Keratinocyte (primary cell): ENCODE measurements at regions not wholly inside any gene's neighbourhood (a gene's known extent, or its start where the extent isn't known, plus 50 kb on each side); places are given as distances from the start of the nearest gene placed in this dataset.

Experiments
- DNase-seq: peaks from one replicate; pipeline ENCODE4 v3.0.0-alpha.2; 2011; ENCODE audit warnings: low read depth, missing footprints, low spot score
- FAIRE-seq: peaks from 2 replicates; lab custom pipeline; 2011; peaks lifted over from hg19 to GRCh38; lab: Jason Lieb, UNC
- H2AFZ ChIP-seq: 2 replicates; pipeline ENCODE4 v1.6.0; 2012; ENCODE audit warnings: low read length, control low read depth, inconsistent platforms; ENCODE audit not compliant: control insufficient read depth
- H3K27ac ChIP-seq: 2 replicates; pipeline ENCODE4 v1.5.1; 2011; ENCODE audit warnings: low read length; ENCODE audit not compliant: control insufficient read depth, insufficient read depth
- H3K27me3 ChIP-seq: 3 replicates; pipeline ENCODE4 v1.6.0; 2011; ENCODE audit warnings: low read length; ENCODE audit not compliant: control insufficient read depth, insufficient read depth; ENCODE audit errors: extremely low read depth
- H3K36me3 ChIP-seq, 2 experiments: 2 replicates in 1 of 2; 3 replicates in 1 of 2; pipeline ENCODE4 v1.5.1; 2011; ENCODE audit warnings: low read length in 2 of 2, mild to moderate bottlenecking in 1 of 2; ENCODE audit not compliant: control insufficient read depth in 2 of 2, insufficient read depth in 2 of 2; ENCODE audit errors: extremely low read depth in 1 of 2
- H3K4me1 ChIP-seq: 3 replicates; pipeline ENCODE4 v1.5.1; 2011; ENCODE audit warnings: low read length; ENCODE audit not compliant: control insufficient read depth, insufficient read depth; ENCODE audit errors: extremely low read depth
- H3K4me2 ChIP-seq: 3 replicates; pipeline ENCODE4 v1.6.0; 2011; ENCODE audit warnings: low read depth, low read length; ENCODE audit not compliant: control insufficient read depth, insufficient read depth; ENCODE audit errors: extremely low read depth
- H3K4me3 ChIP-seq, 3 experiments: fragments of 200-600 bp in 1 of 3; sonication (generic) in 1 of 3; 2 replicates in 2 of 3; 3 replicates in 1 of 3; pipeline ENCODE4 v1.5.1; 2011 to 2016; ENCODE audit warnings: low read length in 3 of 3, mild to moderate bottlenecking in 3 of 3, control low read depth in 2 of 3, inconsistent platforms in 1 of 3, low read depth in 1 of 3, mixed read lengths in 1 of 3, mixed run types in 1 of 3, moderate library complexity in 1 of 3; ENCODE audit not compliant: control insufficient read depth in 2 of 3, insufficient read depth in 2 of 3; ENCODE audit errors: extremely low read depth in 1 of 3
- H3K79me2 ChIP-seq: 2 replicates; pipeline ENCODE4 v1.6.0; 2012; ENCODE audit warnings: low read length; ENCODE audit not compliant: control insufficient read depth, insufficient read depth
- H3K9ac ChIP-seq: 3 replicates; pipeline ENCODE4 v1.6.0; 2011; ENCODE audit warnings: low read length; ENCODE audit not compliant: control insufficient read depth, insufficient read depth; ENCODE audit errors: extremely low read depth
- H3K9me1 ChIP-seq: 3 replicates; pipeline ENCODE4 v1.6.0; 2011; ENCODE audit warnings: low read length; ENCODE audit not compliant: control insufficient read depth, insufficient read depth; ENCODE audit errors: extremely low read depth
- H3K9me3 ChIP-seq: 2 replicates; pipeline ENCODE4 v1.5.1; 2012; ENCODE audit warnings: low read depth, low read length; ENCODE audit not compliant: control insufficient read depth
- H4K20me1 ChIP-seq: 3 replicates; pipeline ENCODE4 v1.6.0; 2011; ENCODE audit warnings: low read length; ENCODE audit not compliant: control insufficient read depth, insufficient read depth; ENCODE audit errors: extremely low read depth
- CTCF ChIP-seq, 3 experiments: IDR thresholded peaks in 1 of 3; conservative IDR thresholded peaks in 1 of 3; optimal IDR thresholded peaks in 1 of 3; 2 replicates in 2 of 3; 3 replicates in 1 of 3; pipeline versions ENCODE3 to v1.5.1; 2011; ENCODE audit warnings: low read length in 3 of 3, mild to moderate bottlenecking in 3 of 3, moderate library complexity in 2 of 3, control low read depth in 1 of 3, inconsistent platforms in 1 of 3; ENCODE audit not compliant: insufficient read depth in 2 of 3; ENCODE audit errors: extremely low read depth in 1 of 3
- EZH2 ChIP-seq: IDR thresholded peaks from one replicate; pipeline ENCODE4 v1.6.1; 2012; ENCODE audit warnings: inconsistent platforms, mild to moderate bottlenecking, low read length, moderate library complexity
- dilution Hi-C: fragments of 300-500 bp; cut with MboI; formaldehyde crosslinking; loops from one replicate; pipeline ENCODE4 v1.7.0; 2020; ENCODE audit warnings: low sequenced_read_pairs; ENCODE audit not compliant: extremely low pct_ligation_motif_present

GRCh38 chr3:184498986-184499606 lies 62.5 kb upstream of the EPHB3 start:
- Histone ChIP-seq H4K20me1 (no peaks in the 10 kb centered on the region), H3K9ac (no peak overlapping the region), H3K4me2 (no peak overlapping the region), H3K9me1 (no peaks in the 10 kb centered on the region), H3K79me2 (no peaks in the 10 kb centered on the region), H2AFZ (no peak overlapping the region), H3K9me3 (no peaks in the 10 kb centered on the region), H3K4me1 (no peaks in the 10 kb centered on the region), H3K4me3 (no peak overlapping the region), H3K27ac (no peak overlapping the region), H3K27me3 (peaks cover 5% of the 10 kb centered on the region), H3K36me3 (no peaks in the 10 kb centered on the region)
- dilution Hi-C loops: no loop called here
- TF ChIP-seq CTCF (optimal IDR thresholded peaks at IDR 0.05 in 1 of 3, IDR thresholded peaks at IDR 0.05 in 1 of 3, conservative IDR thresholded peaks at IDR 0.05 in 1 of 3; ENCODE audit: extremely low read depth in 1 of 3, insufficient read depth in 2 of 3, low read length in 3 of 3): no peak
- TF ChIP-seq EZH2: no peak
- DNase-seq: no peak
- FAIRE-seq: no peak

GRCh38 chr3:184500344-184500923 lies 61.2 kb upstream of the EPHB3 start:
- H3K27ac ChIP-seq: no peak overlapping the region
- no peak for TF ChIP-seq EZH2
- no peak for TF ChIP-seq CTCF (optimal IDR thresholded peaks at IDR 0.05 in 1 of 3, IDR thresholded peaks at IDR 0.05 in 1 of 3, conservative IDR thresholded peaks at IDR 0.05 in 1 of 3; ENCODE audit: extremely low read depth in 1 of 3, insufficient read depth in 2 of 3, low read length in 3 of 3)
- H3K4me3 ChIP-seq: no peak overlapping the region
- no peak for DNase-seq
- no peaks in the 10 kb centered on the region for H3K4me1 ChIP-seq
- H4K20me1 ChIP-seq: no peaks in the 10 kb centered on the region
- peaks cover 5% of the 10 kb centered on the region for H3K27me3 ChIP-seq
- no peak overlapping the region for H2AFZ ChIP-seq
- no peak for FAIRE-seq
- no peaks in the 10 kb centered on the region for H3K9me3 ChIP-seq
- H3K9me1 ChIP-seq: no peaks in the 10 kb centered on the region
- no peaks in the 10 kb centered on the region for H3K79me2 ChIP-seq
- H3K4me2 ChIP-seq: no peak overlapping the region
- dilution Hi-C loops: no loop called here
- no peak overlapping the region for H3K9ac ChIP-seq
- no peaks in the 10 kb centered on the region for H3K36me3 ChIP-seq
